OCI-LY3 (cell line): ENCODE measurements at regions not wholly inside any gene's neighbourhood (a gene's known extent, or its start where the extent isn't known, plus 50 kb on each side); places are given as distances from the start of the nearest gene placed in this dataset.

ENCODE experiments used
- CTCF ChIP-seq: fragments of 200-600, 300-600 bp; sonication (generic); IDR thresholded peaks from 2 replicates; pipeline ENCODE4 v1.5.1; 2014; ENCODE audit warnings: antibody characterized with exemption, low read length, low read depth
- EZH2phosphoT487 ChIP-seq: fragments of 200-600 bp; shearing (Covaris generic); IDR thresholded peaks from 2 replicates; pipeline ENCODE4 v1.6.1; 2018; ENCODE audit warnings: antibody characterized with exemption, mixed run types, low read depth

- TF ChIP-seq CTCF (no peak), EZH2phosphoT487 (no peak)
Measured at GRCh38 chr15:70518201-70519003, 245.0 kb downstream of the UACA start.
